HG02938 (cell line): ENCODE measurements at regions not wholly inside any gene's neighbourhood (a gene's known extent, or its start where the extent isn't known, plus 50 kb on each side); places are given as distances from the start of the nearest gene placed in this dataset.
"Not testable (repeated sequence)": the region's sequence is repeated elsewhere in the genome, so short reads cannot be mapped to it uniquely, and the experiment has no call there.

Experiments used
- ATAC-seq: cut with Tn5 transposase; IDR thresholded peaks from one replicate; pipeline ENCODE4 v1.9.1; 2021; ENCODE audit warnings: mild to moderate bottlenecking, moderate library complexity; ENCODE audit not compliant: unreplicated experiment

DNA sequence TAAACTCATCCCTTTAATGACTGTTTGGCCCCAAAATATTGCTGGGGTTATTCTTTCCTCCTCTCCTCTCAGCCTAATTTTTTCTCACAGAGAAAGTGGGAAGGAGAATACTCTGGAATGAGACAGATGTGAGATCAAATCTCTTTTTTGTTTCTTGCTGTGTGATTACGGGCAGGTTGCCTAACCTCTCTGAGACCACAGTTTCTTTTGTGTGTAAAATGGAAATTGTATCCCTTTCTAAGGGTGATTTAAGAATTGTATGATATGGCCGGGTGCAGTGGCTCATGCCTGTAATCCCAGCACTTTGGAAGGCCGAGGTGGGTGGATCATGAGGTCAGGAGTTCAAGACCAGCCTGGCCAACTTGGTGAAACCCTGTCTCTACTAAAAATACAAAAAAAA is 111.5 kb upstream of the MRPS22 start:
- ATAC-seq = not testable (repeated sequence)

DNA sequence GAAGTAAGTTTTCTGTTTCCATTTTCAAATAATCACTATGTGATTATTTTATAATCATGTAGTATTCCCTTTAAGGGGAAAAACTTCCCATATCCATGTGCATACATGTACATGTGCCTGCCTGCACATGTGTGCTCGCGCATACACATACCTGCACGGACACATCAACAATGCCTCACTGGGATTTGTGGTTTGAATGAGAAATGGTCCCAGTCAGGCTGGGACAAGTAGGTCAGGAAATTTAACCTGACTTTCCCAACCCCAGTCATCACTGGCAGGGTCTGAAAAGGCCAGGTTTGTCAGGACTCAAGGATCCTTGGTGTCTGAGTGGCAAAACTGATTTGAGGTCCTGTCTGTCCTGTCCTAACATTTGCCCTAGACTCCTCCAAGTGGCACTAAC is 109.3 kb upstream of the MRPS22 start:
- no peak for ATAC-seq

DNA sequence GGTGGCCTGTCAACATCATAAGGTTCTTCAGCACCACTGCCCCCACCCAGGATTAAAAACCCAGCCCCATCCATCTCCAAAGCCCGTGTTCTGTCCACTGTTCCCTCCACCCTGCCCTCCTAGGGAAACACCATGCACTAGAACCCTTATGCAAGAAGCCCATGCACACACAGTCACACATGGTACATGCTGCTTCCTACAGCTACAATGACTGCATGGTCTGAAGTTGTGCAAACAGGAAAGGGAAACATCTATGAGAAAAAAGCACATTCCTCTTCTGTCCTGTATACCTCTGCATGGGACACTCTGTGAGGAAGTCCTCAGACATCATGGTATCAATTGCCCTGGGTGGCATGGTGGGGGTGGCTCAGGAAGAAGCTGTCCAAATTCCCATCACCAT is 108.6 kb upstream of the MRPS22 start:
- no peak for ATAC-seq

- no peak for ATAC-seq
Observed at GRCh38 chr3:139236336-139236735, 107.5 kb upstream of the MRPS22 start.

GRCh38 chr3:139238281-139239030 is 105.4 kb upstream of the MRPS22 start:
- ATAC-seq = no peak

GRCh38 chr3:139239550-139239949 is 104.3 kb upstream of the MRPS22 start:
- ATAC-seq = no peak

DNA sequence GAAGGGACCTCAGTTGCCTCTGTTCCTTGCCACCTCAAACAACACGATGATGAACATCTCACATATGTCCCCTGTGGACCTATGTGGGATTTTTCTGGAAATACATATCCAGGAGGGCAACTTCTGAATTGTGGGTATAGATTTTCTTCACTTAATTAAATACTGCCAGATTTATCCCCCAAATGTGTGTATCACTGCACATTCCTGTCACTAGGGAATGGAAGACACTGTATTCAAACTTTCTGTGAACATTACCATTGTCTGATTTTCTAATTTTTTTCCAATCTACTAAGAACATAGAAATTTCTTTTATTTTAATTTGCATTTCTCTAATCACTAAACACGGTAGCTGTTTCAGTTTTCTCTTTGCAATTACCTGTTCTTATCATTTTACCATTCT is 102.0 kb upstream of the MRPS22 start:
- ATAC-seq = no peak

DNA sequence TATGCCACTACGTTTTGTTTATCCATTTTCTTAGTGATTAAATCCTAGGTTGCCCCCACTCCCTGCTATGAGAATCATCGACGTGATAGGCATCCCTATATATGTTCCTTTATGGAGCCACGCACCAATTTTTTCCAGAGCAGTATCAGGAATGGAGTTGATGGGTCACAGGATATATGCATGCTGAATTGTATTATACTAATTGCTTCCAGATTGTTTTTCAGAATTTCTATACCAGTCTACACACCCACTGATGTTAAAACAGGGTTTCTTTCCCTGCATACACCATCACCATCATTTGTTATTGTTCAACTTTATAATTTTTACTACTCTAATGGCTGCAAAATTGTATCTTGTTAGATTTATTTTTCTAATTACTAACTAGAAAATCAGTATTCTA is 100.1 kb upstream of the MRPS22 start:
- ATAC-seq = no peak

GRCh38 chr3:139248593-139249255 is 95.1 kb upstream of the MRPS22 start:
- no peak for ATAC-seq

DNA sequence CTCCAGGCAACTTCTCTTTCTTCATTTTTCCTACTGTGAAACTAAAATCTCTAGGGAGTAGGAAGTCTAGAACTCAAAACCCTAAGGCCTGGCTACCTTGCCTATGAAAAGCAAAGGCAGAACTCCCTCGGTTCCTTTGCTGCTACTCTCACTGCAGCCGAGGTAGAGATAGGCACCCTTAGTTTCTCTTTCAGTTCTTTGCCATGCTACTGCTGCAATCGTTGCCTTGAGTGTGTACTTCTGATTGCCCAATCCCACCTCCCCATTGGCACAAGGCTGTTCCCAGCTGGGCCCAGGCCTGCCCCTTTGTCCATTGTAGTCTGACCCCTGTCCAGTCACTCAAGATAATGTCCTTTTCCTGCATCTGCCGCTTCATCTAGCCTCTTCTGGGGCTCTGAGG is 92.3 kb upstream of the MRPS22 start:
- no peak for ATAC-seq

GRCh38 chr3:139252719-139253118 is 91.1 kb upstream of the MRPS22 start:
- no peak for ATAC-seq

DNA sequence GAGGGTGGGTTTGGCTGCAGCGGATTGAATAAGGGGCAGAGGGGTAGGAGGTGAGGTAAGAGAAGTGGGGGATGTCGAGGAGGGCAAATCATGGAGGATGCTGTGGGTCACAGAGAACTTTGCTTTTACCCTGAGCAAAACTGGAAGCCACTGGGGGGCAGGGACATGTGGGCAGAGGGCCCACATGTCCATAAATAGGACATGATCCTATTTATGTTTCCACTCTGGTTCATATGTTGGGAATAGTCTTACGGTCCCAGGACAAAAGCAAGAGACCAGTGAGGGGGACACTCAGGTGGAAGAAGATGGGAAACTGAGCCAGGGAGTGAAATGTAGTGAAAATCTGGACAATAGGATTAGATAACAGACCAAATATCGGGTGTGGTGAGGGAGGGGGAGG is 85.5 kb upstream of the MRPS22 start:
- no peak for ATAC-seq

- no peak for ATAC-seq
Observed at GRCh38 chr3:139259398-139259797, 84.4 kb upstream of the MRPS22 start.

DNA sequence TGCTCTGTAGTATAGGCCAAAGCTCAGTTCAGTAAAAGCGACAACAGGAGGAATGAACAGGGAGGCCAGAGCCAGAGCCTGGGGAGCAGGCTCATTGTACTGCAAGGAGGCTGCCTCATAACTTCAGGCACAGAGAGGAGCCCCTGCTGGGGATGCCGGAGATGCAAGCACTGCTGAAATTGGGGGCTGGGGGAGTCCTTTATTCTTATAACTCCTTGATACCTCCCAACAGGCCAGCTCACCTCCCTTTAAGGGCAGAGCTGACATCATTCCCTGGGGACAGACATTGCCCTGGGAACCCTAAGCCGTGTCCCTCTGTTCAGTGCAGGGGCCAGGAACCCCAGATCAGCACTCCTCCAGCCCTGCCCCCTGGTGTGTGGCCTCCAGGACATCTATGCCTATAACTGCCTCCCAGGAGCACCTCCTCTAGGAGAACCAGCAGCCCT is 83.8 kb upstream of the MRPS22 start:
- ATAC-seq = no peak

- no peak for ATAC-seq
Observed at GRCh38 chr3:139260793-139261736, 82.8 kb upstream of the MRPS22 start.

- ATAC-seq = no peak
Observed at GRCh38 chr3:139261754-139262586, 81.8 kb upstream of the MRPS22 start.

DNA sequence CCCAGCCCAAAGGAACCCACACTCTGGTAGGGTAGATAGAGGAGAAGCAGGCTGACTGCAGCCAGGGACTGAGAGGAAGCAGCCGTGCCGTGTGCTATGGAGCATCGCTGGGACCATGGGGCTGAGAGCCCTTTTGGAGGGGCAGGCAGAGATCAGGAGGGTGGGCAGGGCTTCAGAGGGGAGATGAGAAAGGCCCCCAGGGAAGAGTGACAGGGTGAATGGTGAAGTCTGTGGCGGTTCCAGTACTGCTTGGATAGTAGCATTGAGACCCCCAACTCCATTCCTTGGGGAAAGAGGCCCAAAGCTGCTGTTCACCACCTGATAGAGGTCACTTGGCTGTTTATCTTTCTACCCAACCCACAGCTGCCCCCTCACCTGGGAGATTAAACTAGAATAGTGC is 80.0 kb upstream of the MRPS22 start:
- ATAC-seq = no peak

DNA sequence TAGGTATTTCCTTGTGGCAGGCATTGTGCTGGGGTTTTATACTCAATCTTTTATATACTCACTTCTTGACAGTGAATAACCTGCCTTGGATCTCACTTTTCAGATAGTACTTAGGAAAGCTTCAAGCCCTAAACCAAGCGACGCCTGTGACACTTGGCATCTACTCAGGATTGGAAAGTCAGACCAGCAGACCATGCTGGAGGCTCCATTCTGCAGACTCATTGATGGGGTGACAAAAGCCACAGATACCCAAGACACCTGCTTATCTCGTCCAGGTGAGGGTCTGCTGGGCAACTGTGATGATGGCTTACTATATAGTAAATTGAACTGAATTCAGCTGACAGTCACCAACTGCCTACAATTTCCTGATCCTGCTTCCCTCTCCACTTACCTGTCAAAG is 79.4 kb upstream of the MRPS22 start:
- no peak for ATAC-seq

- no peak for ATAC-seq
Observed at GRCh38 chr3:139265131-139266016, 78.4 kb upstream of the MRPS22 start.
